Mucosa of descending colon (tissue), 3 donors: ENCODE measurements at regions not wholly inside any gene's neighbourhood (a gene's known extent, or its start where the extent isn't known, plus 50 kb on each side); places are given as distances from the start of the nearest gene placed in this dataset.

ENCODE experiments used
- ATAC-seq: fragments of 200-7000 bp; cut with Tn5 transposase; one replicate; pipeline ENCODE4 v1.9.1; 2020; ENCODE audit warnings: mild to moderate bottlenecking, moderate library complexity
- DNase-seq, 3 donors: peaks; one replicate each; pipeline ENCODE4 v3.0.0-alpha.2; 2020
- H3K36me3 ChIP-seq: fragments of 200-600 bp; one replicate; pipeline ENCODE4 v1.8.0; 2021; ENCODE audit warnings: low read depth, mild to moderate bottlenecking
- H3K4me1 ChIP-seq: fragments of 200-600 bp; one replicate; pipeline ENCODE4 v1.8.0; 2021; ENCODE audit warnings: low read depth, mild to moderate bottlenecking
- H3K4me3 ChIP-seq: fragments of 200-600 bp; one replicate; pipeline ENCODE4 v1.8.0; 2021; ENCODE audit warnings: mild to moderate bottlenecking
- H3K9me3 ChIP-seq: fragments of 200-600 bp; one replicate; pipeline ENCODE4 v1.8.0; 2021; ENCODE audit warnings: mild to moderate bottlenecking
- CTCF ChIP-seq: fragments of 200-600 bp; IDR thresholded peaks from one replicate; pipeline ENCODE4 v1.8.0; 2022; ENCODE audit warnings: antibody characterized with exemption, mild to moderate bottlenecking
- intact Hi-C, 2 donors: fragments of 100-400 bp; cut with DNase I in 1 of 2; cut with micrococcal nuclease in 1 of 2; formaldehyde crosslinking; loops; one replicate each; pipeline versions ENCODE4 v1.11.0 to v1.11.1; 2022; cut with DNase I, micrococcal nuclease
- donor health status: DM: no; HTN: no; CAD: no; lungs with moderate emphysema.
- donor health status: DM: no; HTN: no; CAD: no.
- donor health status: DM: no; HTN: yes; CAD: no.

GRCh38 chr16:6667393-6667792 lies 665.3 kb upstream of the RBFOX1 start:
- intact Hi-C loops: no loop called here
- TF ChIP-seq CTCF: no peak
- Histone ChIP-seq H3K36me3 (no peaks in the 10 kb centered on the region), H3K4me1 (no peaks in the 10 kb centered on the region), H3K4me3 (no peak overlapping the region), H3K9me3 (no peaks in the 10 kb centered on the region)
- DNase-seq (no peak), ATAC-seq (no peak)

- DNase-seq (no peak), ATAC-seq (no peak)
- intact Hi-C loops: no loop called here
- Histone ChIP-seq H3K4me1 (no peaks in the 10 kb centered on the region), H3K36me3 (no peaks in the 10 kb centered on the region), H3K9me3 (no peaks in the 10 kb centered on the region), H3K4me3 (no peak overlapping the region)
- TF ChIP-seq CTCF: no peak
Observed at GRCh38 chr16:6665126-6665525, 667.5 kb upstream of the RBFOX1 start.

GRCh38 chr16:6663668-6664067 lies 669.0 kb upstream of the RBFOX1 start:
- H3K36me3 ChIP-seq: no peaks in the 10 kb centered on the region
- DNase-seq (no peak), ATAC-seq (no peak)
- intact Hi-C loops: no loop called here
- H3K4me1 ChIP-seq: no peaks in the 10 kb centered on the region
- H3K9me3 ChIP-seq: no peaks in the 10 kb centered on the region
- H3K4me3 ChIP-seq: no peak overlapping the region
- no peak for TF ChIP-seq CTCF

- ATAC-seq (no peak), DNase-seq (no peak)
- intact Hi-C loops: no loop called here
- TF ChIP-seq CTCF: no peak
- H3K36me3 ChIP-seq: no peaks in the 10 kb centered on the region
- H3K4me1 ChIP-seq: no peaks in the 10 kb centered on the region
- H3K9me3 ChIP-seq: no peaks in the 10 kb centered on the region
- no peak overlapping the region for H3K4me3 ChIP-seq
Observed at GRCh38 chr16:6656760-6657159, 675.9 kb upstream of the RBFOX1 start.

- H3K36me3 ChIP-seq: no peaks in the 10 kb centered on the region
- no peak overlapping the region for H3K4me3 ChIP-seq
- no peaks in the 10 kb centered on the region for H3K9me3 ChIP-seq
- no peak for TF ChIP-seq CTCF
- no peaks in the 10 kb centered on the region for H3K4me1 ChIP-seq
- intact Hi-C loops: loop anchor here in 1 of 2 donors (10.0 kb wide), 1 partner anchor 1412 kb away; no protein-coding TSS in a partner anchor
- DNase-seq (no peak), ATAC-seq (no peak)
Observed at GRCh38 chr16:6646891-6647290, 685.8 kb upstream of the RBFOX1 start.
